ENCODE measurements at regions not wholly inside any gene's neighbourhood (a gene's known extent, or its start where the extent isn't known, plus 50 kb on each side); places are given as distances from the start of the nearest gene placed in this dataset.
"Not testable (repeated sequence)": the region's sequence is repeated elsewhere in the genome, so short reads cannot be mapped to it uniquely, and the experiment has no call there.

DNA sequence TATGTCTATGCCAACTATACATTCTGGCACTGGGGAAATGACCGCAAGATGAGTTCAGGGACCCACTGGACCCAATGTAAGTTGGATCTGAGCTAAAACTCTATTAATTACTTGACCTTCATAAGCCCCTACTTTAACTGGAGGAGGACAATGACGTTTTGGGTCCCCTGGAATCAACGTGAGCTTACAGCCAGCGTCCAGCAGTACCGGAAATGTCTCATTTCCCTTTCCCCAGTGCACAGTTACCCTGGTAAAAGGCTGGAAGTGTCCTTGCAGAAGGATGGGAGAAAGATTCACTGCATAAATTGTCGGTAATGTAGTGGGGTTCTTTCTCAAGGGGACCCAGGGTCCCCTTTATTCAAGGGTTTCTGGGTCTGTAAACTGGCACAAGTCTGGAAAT lies 1297.6 kb upstream of the ACVR2A start:
- TF ChIP-seq CTCF (IDR thresholded peaks at IDR 0.05): no peak
- H3K27me3 Mint-ChIP-seq (ENCODE audit: low read depth): no peaks in the 10 kb centered on the region
- peaks cover 3% of the 10 kb centered on the region for H3K4me1 Mint-ChIP-seq (ENCODE audit: low read depth)
- no peak overlapping the region for H3K4me3 Mint-ChIP-seq (ENCODE audit: unreplicated experiment)
- H3K36me3 Mint-ChIP-seq (ENCODE audit: low read depth): no peaks in the 10 kb centered on the region
- H3K9me3 Mint-ChIP-seq (ENCODE audit: low read depth): no peaks in the 10 kb centered on the region
- H3K27ac Mint-ChIP-seq (ENCODE audit: unreplicated experiment): no peak overlapping the region
- no peak for DNase-seq (ENCODE audit: low spot score)

DNA sequence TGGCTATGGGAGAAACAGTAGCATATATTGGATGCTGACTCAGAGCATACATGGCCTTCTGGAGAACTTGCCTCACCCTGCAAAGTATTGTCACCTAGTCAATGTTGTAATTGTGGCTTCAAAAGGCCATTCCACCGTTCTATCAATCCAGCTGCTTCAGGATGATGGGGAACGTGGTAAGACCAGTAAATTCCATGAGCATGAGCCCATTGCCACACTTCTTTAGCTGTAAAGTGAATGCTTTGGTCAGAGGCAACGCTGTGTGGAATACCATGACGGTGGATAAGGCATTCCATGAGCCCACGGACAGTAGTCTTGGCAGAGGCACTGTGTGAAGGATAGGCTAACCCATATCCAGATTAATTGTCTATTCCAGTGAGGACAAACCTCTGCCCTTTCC lies 1300.1 kb upstream of the ACVR2A start:
- no peak for DNase-seq (ENCODE audit: low spot score)
- Mint-ChIP-seq H3K4me1 (ENCODE audit: low read depth) (peaks cover 3% of the 10 kb centered on the region), H3K9me3 (ENCODE audit: low read depth) (no peaks in the 10 kb centered on the region)

DNA sequence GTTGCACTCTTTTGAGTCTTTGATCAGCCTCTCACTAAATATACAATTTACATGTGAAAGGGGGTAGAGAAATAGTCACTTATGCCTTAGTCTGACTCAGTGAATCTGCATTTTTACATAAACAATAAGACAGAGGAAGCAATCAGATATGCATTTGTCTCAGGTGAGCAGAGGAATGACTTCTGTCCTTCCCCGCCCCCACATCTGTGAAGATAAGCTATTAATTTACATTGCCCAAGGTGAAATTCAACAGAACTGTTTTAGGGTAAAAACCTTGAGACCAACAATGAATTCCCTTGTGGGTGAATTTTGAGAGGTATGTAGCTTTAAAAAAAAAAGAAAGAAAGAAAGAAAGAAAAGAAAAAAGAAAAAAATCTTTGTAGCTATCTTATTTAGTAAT lies 1302.9 kb upstream of the ACVR2A start:
- Mint-ChIP-seq H3K27ac (ENCODE audit: unreplicated experiment) (no peak overlapping the region), H3K9me3 (ENCODE audit: low read depth) (no peaks in the 10 kb centered on the region)

More for the DNA sequence above, 1300.1 kb upstream of the ACVR2A start:
- Mint-ChIP-seq H3K27me3 (ENCODE audit: low read depth) (no peaks in the 10 kb centered on the region), H3K36me3 (ENCODE audit: low read depth) (no peaks in the 10 kb centered on the region), H3K27ac (ENCODE audit: unreplicated experiment) (no peak overlapping the region), H3K4me3 (ENCODE audit: unreplicated experiment) (no peak overlapping the region)
- TF ChIP-seq CTCF (IDR thresholded peaks at IDR 0.05): no peak

GRCh38 chr2:146540271-146540932 lies 1304.4 kb upstream of the ACVR2A start:
- H3K27ac Mint-ChIP-seq (ENCODE audit: unreplicated experiment): no peak overlapping the region
- no peak for DNase-seq (ENCODE audit: low spot score)
- no peaks in the 10 kb centered on the region for H3K27me3 Mint-ChIP-seq (ENCODE audit: low read depth)
- no peaks in the 10 kb centered on the region for H3K4me1 Mint-ChIP-seq (ENCODE audit: low read depth)
- H3K4me3 Mint-ChIP-seq (ENCODE audit: unreplicated experiment): no peak overlapping the region
- peaks cover 3% of the 10 kb centered on the region for H3K9me3 Mint-ChIP-seq (ENCODE audit: low read depth)
- no peaks in the 10 kb centered on the region for H3K36me3 Mint-ChIP-seq (ENCODE audit: low read depth)
- TF ChIP-seq CTCF (IDR thresholded peaks at IDR 0.05): no peak

More for the DNA sequence above, 1302.9 kb upstream of the ACVR2A start:
- TF ChIP-seq CTCF (IDR thresholded peaks at IDR 0.05): no peak
- Mint-ChIP-seq H3K36me3 (ENCODE audit: low read depth) (no peaks in the 10 kb centered on the region), H3K4me1 (ENCODE audit: low read depth) (no peaks in the 10 kb centered on the region), H3K4me3 (ENCODE audit: unreplicated experiment) (no peak overlapping the region), H3K27me3 (ENCODE audit: low read depth) (no peaks in the 10 kb centered on the region)
- DNase-seq (ENCODE audit: low spot score): no peak

DNA sequence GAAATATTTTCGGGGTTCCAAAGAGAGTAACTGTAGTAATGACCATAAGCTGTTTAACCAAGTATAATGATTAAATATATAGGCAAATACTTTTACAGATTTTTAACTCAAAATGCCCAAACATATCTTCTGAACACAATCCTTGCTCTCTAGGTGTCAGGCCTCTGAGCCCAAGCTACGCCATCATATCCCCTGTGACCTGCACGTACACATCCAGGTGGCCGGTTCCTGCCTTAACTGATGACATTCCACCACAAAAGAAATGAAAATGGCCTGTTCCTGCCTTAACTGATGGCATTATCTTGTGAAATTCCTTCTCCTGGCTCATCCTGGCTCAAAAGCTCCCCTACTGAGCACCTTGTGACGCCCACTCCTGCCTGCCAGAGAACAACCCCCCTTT lies 1305.1 kb upstream of the ACVR2A start:
- DNase-seq (ENCODE audit: low spot score); H3K4me3 Mint-ChIP-seq (ENCODE audit: unreplicated experiment); H3K27me3 Mint-ChIP-seq (ENCODE audit: low read depth); H3K4me1 Mint-ChIP-seq (ENCODE audit: low read depth); H3K36me3 Mint-ChIP-seq (ENCODE audit: low read depth); H3K27ac Mint-ChIP-seq (ENCODE audit: unreplicated experiment); H3K9me3 Mint-ChIP-seq (ENCODE audit: low read depth): not testable (repeated sequence)

- Mint-ChIP-seq H3K4me1 (ENCODE audit: low read depth) (no peaks in the 10 kb centered on the region), H3K27ac (ENCODE audit: unreplicated experiment) (no peak overlapping the region), H3K4me3 (ENCODE audit: unreplicated experiment) (no peak overlapping the region), H3K27me3 (ENCODE audit: low read depth) (no peaks in the 10 kb centered on the region), H3K36me3 (ENCODE audit: low read depth) (no peaks in the 10 kb centered on the region), H3K9me3 (ENCODE audit: low read depth) (peaks cover 3% of the 10 kb centered on the region)
- DNase-seq (ENCODE audit: low spot score): no peak
- TF ChIP-seq CTCF (IDR thresholded peaks at IDR 0.05): no peak
Observed at GRCh38 chr2:146537477-146537876, 1307.4 kb upstream of the ACVR2A start.
